SH-SY5Y (cell line): ENCODE measurements at regions not wholly inside any gene's neighbourhood (a gene's known extent, or its start where the extent isn't known, plus 50 kb on each side); places are given as distances from the start of the nearest gene placed in this dataset.

Experiments used
- GATA2 ChIP-seq: IDR thresholded peaks from 2 replicates; pipeline ENCODE4 v1.6.1; 2011; ENCODE audit warnings: mild to moderate bottlenecking, low read depth, low read length
- GATA3 ChIP-seq: IDR thresholded peaks from 2 replicates; pipeline ENCODE4 v1.6.1; 2011; ENCODE audit warnings: low read depth, mild to moderate bottlenecking, low read length, moderate library complexity

GRCh38 chr16:85554114-85554888, 58.8 kb upstream of the GSE1 start:
- TF ChIP-seq GATA3 (no peak; the same call in none of the 2 replicates), GATA2 (peak; percentile 95)

GRCh38 chr16:85554889-85555718, 58.0 kb upstream of the GSE1 start:
- TF ChIP-seq GATA2: 0 out of 2 replicates have a peak, but pooled peaks have one; percentile 22
- no peak for TF ChIP-seq GATA3

- TF ChIP-seq GATA2 (no peak), GATA3 (no peak)
Measured at GRCh38 chr16:85555719-85556455, 57.2 kb upstream of the GSE1 start.

- TF ChIP-seq GATA3 (no peak), GATA2 (no peak)
Measured at GRCh38 chr16:85556456-85557082, 56.6 kb upstream of the GSE1 start.

GRCh38 chr16:85557083-85557970, 55.8 kb upstream of the GSE1 start:
- no peak for TF ChIP-seq GATA3
- TF ChIP-seq GATA2: no peak

DNA sequence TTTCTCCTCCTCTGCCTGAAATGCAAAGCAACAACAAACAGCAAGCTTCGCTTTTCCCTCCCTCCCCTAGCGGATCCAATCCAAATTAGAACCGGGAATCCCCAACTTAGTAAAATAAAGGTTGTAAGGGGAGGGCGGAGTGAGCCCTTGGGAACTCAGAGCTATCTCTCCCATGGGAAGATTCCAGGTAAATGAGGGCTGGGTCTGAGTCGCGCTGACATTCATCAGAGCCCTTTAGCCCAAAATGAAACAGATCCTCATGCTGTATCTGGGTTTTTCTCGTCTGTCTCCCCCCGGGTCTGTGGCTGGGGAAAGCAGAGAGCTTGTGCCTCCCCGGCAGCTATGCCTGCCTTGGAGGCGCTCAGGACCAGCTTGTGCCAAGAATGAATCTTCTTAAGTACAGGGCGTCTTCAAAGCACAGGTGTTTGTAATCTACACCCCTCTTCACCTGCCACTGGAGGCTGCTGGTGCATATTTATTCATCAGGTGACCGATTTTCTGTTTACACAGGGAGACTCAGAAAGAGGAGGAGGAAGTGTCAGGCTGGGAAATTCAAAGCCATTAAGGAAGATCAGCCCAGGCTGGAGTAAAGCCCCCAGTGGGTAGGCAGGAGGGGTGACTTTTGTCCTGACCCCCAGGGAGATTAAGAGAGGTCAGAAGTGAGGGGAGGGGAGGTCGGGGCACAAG, 55.0 kb upstream of the GSE1 start:
- TF ChIP-seq GATA2 (no peak), GATA3 (no peak)

- TF ChIP-seq GATA2: no peak
- TF ChIP-seq GATA3: no peak
Measured at GRCh38 chr16:85560932-85561247, 52.2 kb upstream of the GSE1 start.

GRCh38 chr16:85561248-85562092, 51.7 kb upstream of the GSE1 start:
- TF ChIP-seq GATA3 (no peak), GATA2 (no peak)

GRCh38 chr16:85562093-85562786, 50.9 kb upstream of the GSE1 start:
- TF ChIP-seq GATA3: no peak
- no peak for TF ChIP-seq GATA2

- TF ChIP-seq GATA2 (no peak), GATA3 (no peak)
Measured at GRCh38 chr16:85563034-85563433, 50.1 kb upstream of the GSE1 start.
